Body of pancreas (tissue), 4 donors: ENCODE measurements at regions not wholly inside any gene's neighbourhood (a gene's known extent, or its start where the extent isn't known, plus 50 kb on each side); places are given as distances from the start of the nearest gene placed in this dataset.

ENCODE experiments used
- ATAC-seq: fragments of 150-250 bp; one replicate; pipeline ENCODE4 v1.9.1; 2016
- DNase-seq, 4 donors: peaks; one replicate each; pipeline ENCODE4 v3.0.0-alpha.2; 2019
- H3K27ac ChIP-seq, 4 donors: fragments of 200-600 bp; sonication (generic); 1 replicate in 3 of 4; 2 replicates in 1 of 4; pipeline versions ENCODE4 v1.5.1 to v1.6.1; 2016 to 2019; ENCODE audit warnings: mild to moderate bottlenecking in 1 of 4, mixed read lengths in 1 of 4, moderate library complexity in 1 of 4
- H3K27me3 ChIP-seq, 2 donors: fragments of 200-600 bp; sonication (generic); one replicate each; pipeline ENCODE4 v1.6.0; 2016; ENCODE audit warnings: mild to moderate bottlenecking in 1 of 2
- H3K36me3 ChIP-seq, 2 donors: fragments of 200-600 bp; sonication (generic); replicated peaks in 1 of 2; 2 replicates each; pipeline ENCODE4 v1.5.1; 2016; ENCODE audit warnings: low read depth in 2 of 2; ENCODE audit not compliant: insufficient read depth in 1 of 2
- H3K4me1 ChIP-seq: fragments of 200-600 bp; sonication (generic); one replicate; pipeline ENCODE4 v1.6.0; 2016
- H3K4me3 ChIP-seq, 2 donors: fragments of 200-600 bp; sonication (generic); 1 replicate in 1 of 2; 2 replicates in 1 of 2; pipeline ENCODE4 v1.5.1; 2016 to 2019
- H3K9me3 ChIP-seq, 3 donors: fragments of 200-600 bp; sonication (generic); 1 replicate in 2 of 3; 2 replicates in 1 of 3; pipeline ENCODE4 v1.5.1; 2016
- CTCF ChIP-seq, 7 experiments: fragments of 450-650 bp in 4 of 7; fragments of 200-600 bp in 3 of 7; sonication (generic) in 3 of 7; IDR thresholded peaks; one replicate each; pipeline ENCODE4 v1.5.1; 2016 to 2019; ENCODE audit warnings: antibody characterized with exemption in 7 of 7
- POLR2A ChIP-seq, 3 donors: fragments of 450-650 bp; IDR thresholded peaks; one replicate each; pipeline ENCODE4 v1.6.1; 2016; ENCODE audit warnings: antibody characterized with exemption in 3 of 3, mild to moderate bottlenecking in 2 of 3
- WGBS, 2 donors: methylation state at CpG; one replicate each; pipeline ENCODE4 v1.1.5; 2017; 5-methylcytosine and 5-hydroxymethylcytosine counted together
- intact Hi-C: fragments of 100-400 bp; cut with DNase I; formaldehyde crosslinking; loops from one replicate; pipeline ENCODE4 v1.15.1; 2023

- TF ChIP-seq POLR2A (IDR thresholded peaks at IDR 0.05) (no peak), CTCF (IDR thresholded peaks at IDR 0.05) (no peak)
- no peak for DNase-seq
- Histone ChIP-seq H3K4me1 (no peaks in the 10 kb centered on the region), H3K27ac (no peak overlapping the region), H3K9me3 (no peaks in the 10 kb centered on the region), H3K4me3 (no peak overlapping the region), H3K36me3 (no peaks in the 10 kb centered on the region), H3K27me3 (no peaks in the 10 kb centered on the region)
- ATAC-seq, result no peak
- 65 to 77% methylated on average over 9 of the region's 9 CpGs for WGBS, 2 donors
- intact Hi-C loops, result no loop called here
Observed at GRCh38 chr6:1027109-1027794, 284.6 kb upstream of the FOXQ1 start.

- H3K9me3 ChIP-seq, result no peaks in the 10 kb centered on the region
- H3K4me1 ChIP-seq, result no peaks in the 10 kb centered on the region
- H3K27ac ChIP-seq, result no peak overlapping the region
- no peak for DNase-seq
- H3K27me3 ChIP-seq, result no peaks in the 10 kb centered on the region
- ATAC-seq, result no peak
- H3K4me3 ChIP-seq, result no peak overlapping the region
- WGBS, 2 donors, result 88 to 94% methylated on average over 3 of the region's 3 CpGs
- TF ChIP-seq POLR2A (IDR thresholded peaks at IDR 0.05), result no peak
- no peak for TF ChIP-seq CTCF (IDR thresholded peaks at IDR 0.05)
- intact Hi-C loops, result no loop called here
- H3K36me3 ChIP-seq, result no peaks in the 10 kb centered on the region
Observed at GRCh38 chr6:1025821-1026220, 286.1 kb upstream of the FOXQ1 start.

- H3K9me3 ChIP-seq, result no peaks in the 10 kb centered on the region
- TF ChIP-seq POLR2A (IDR thresholded peaks at IDR 0.05), result no peak
- TF ChIP-seq CTCF (IDR thresholded peaks at IDR 0.05), result no peak
- ATAC-seq (no peak), DNase-seq (peak in 1 of 4 donors; percentile 17)
- no peaks in the 10 kb centered on the region for H3K36me3 ChIP-seq
- intact Hi-C loops, result no loop called here
- H3K27ac ChIP-seq, result no peak overlapping the region
- WGBS, 2 donors, result 82 to 83% methylated on average over 9 of the region's 9 CpGs
- H3K4me3 ChIP-seq, result no peak overlapping the region
- no peaks in the 10 kb centered on the region for H3K27me3 ChIP-seq
- no peaks in the 10 kb centered on the region for H3K4me1 ChIP-seq
Observed at GRCh38 chr6:1024587-1024986, 287.3 kb upstream of the FOXQ1 start.

- no peak overlapping the region for H3K27ac ChIP-seq
- no peaks in the 10 kb centered on the region for H3K9me3 ChIP-seq
- intact Hi-C loops, result no loop called here
- TF ChIP-seq CTCF (IDR thresholded peaks at IDR 0.05) (no peak), POLR2A (IDR thresholded peaks at IDR 0.05) (no peak)
- no peak overlapping the region for H3K4me3 ChIP-seq
- ATAC-seq, result no peak
- WGBS, 2 donors, result 84 to 88% methylated on average over 5 to 6 of the region's 6 CpGs
- no peaks in the 10 kb centered on the region for H3K4me1 ChIP-seq
- DNase-seq, result no peak
- no peaks in the 10 kb centered on the region for H3K27me3 ChIP-seq
- H3K36me3 ChIP-seq, result no peaks in the 10 kb centered on the region
Observed at GRCh38 chr6:1024161-1024560, 287.7 kb upstream of the FOXQ1 start.

GRCh38 chr6:1023229-1023628, 288.7 kb upstream of the FOXQ1 start:
- ATAC-seq (no peak), DNase-seq (no peak)
- intact Hi-C loops, result no loop called here
- H3K9me3 ChIP-seq, result no peaks in the 10 kb centered on the region
- no peak overlapping the region for H3K27ac ChIP-seq
- H3K4me3 ChIP-seq, result no peak overlapping the region
- H3K4me1 ChIP-seq, result no peaks in the 10 kb centered on the region
- WGBS, 2 donors, result 92 to 94% methylated on average over 4 of the region's 4 CpGs
- TF ChIP-seq POLR2A (IDR thresholded peaks at IDR 0.05) (no peak), CTCF (IDR thresholded peaks at IDR 0.05) (no peak)
- no peaks in the 10 kb centered on the region for H3K27me3 ChIP-seq
- H3K36me3 ChIP-seq, result no peaks in the 10 kb centered on the region
